WTC11 (cell line): ENCODE measurements at regions not wholly inside any gene's neighbourhood (a gene's known extent, or its start where the extent isn't known, plus 50 kb on each side); places are given as distances from the start of the nearest gene placed in this dataset.

ENCODE experiments used
- ATAC-seq: fragments of 200-7000 bp; cut with Tn5 transposase; 2 replicates; pipeline ENCODE4 v1.10.0; 2021; ENCODE audit warnings: mild to moderate bottlenecking, moderate library complexity
- CTCF ChIA-PET: fragments of 300-600 bp; sonication (Branson Sonifier 250); formaldehyde crosslinking; loops from one replicate; lab custom pipeline; 2021; ENCODE audit warnings: antibody characterized with exemption; lab: Charles Lee
- POLR2A ChIA-PET: fragments of 350-600 bp; sonication (Branson Sonifier 250); formaldehyde crosslinking; loops from one replicate; lab custom pipeline; 2021; ENCODE audit warnings: antibody characterized with exemption; lab: Charles Lee
- DNase-seq: peaks from one replicate; pipeline ENCODE4 v3.0.0; 2021; ENCODE audit warnings: low spot score
- H3K27ac Mint-ChIP-seq: 2 replicates; pipeline ENCODE4 v1.8.0; 2021; ENCODE audit warnings: mixed read lengths
- H3K27me3 Mint-ChIP-seq: 2 replicates; pipeline ENCODE4 v1.8.0; 2021; ENCODE audit warnings: low read depth, mild to moderate bottlenecking, moderate library complexity, mixed read lengths
- H3K36me3 Mint-ChIP-seq: 2 replicates; pipeline ENCODE4 v1.8.0; 2021; ENCODE audit warnings: mixed read lengths
- H3K4me1 Mint-ChIP-seq: 2 replicates; pipeline ENCODE4 v1.8.0; 2022; ENCODE audit warnings: mixed read lengths
- H3K4me3 Mint-ChIP-seq: 2 replicates; pipeline ENCODE4 v1.8.0; 2021; ENCODE audit warnings: mild to moderate bottlenecking, moderate library complexity, mixed read lengths
- H3K9me3 Mint-ChIP-seq: 2 replicates; pipeline ENCODE4 v1.8.0; 2021; ENCODE audit warnings: mixed read lengths
- CREM ChIP-seq: sonication (generic); formaldehyde crosslinking; IDR thresholded peaks from 2 replicates; pipeline ENCODE4 v1.8.1; 2022; ENCODE audit warnings: mild to moderate bottlenecking, missing genetic modification reagents, moderate library complexity
- ESRRA ChIP-seq: sonication (generic); formaldehyde crosslinking; IDR thresholded peaks from 2 replicates; pipeline ENCODE4 v1.8.1; 2022; ENCODE audit warnings: mild to moderate bottlenecking, missing genetic modification reagents, borderline replicate concordance
- ETV6 ChIP-seq: sonication (generic); formaldehyde crosslinking; IDR thresholded peaks from 2 replicates; pipeline ENCODE4 v1.8.1; 2022; ENCODE audit warnings: mild to moderate bottlenecking, missing genetic modification reagents
- FOXJ3 ChIP-seq: sonication (generic); formaldehyde crosslinking; IDR thresholded peaks from 2 replicates; pipeline ENCODE4 v1.9.0; 2021; ENCODE audit warnings: missing genetic modification reagents, mild to moderate bottlenecking, borderline replicate concordance
- JUN ChIP-seq: sonication (generic); formaldehyde crosslinking; IDR thresholded peaks from 2 replicates; pipeline ENCODE4 v1.8.0; 2023; ENCODE audit warnings: mild to moderate bottlenecking, missing genetic modification reagents
- RORB ChIP-seq: fragments of 250-450 bp; sonication (Bioruptor Pico); IDR thresholded peaks from 2 replicates; pipeline ENCODE4 v1.9.0; 2021; ENCODE audit warnings: mild to moderate bottlenecking
- SMAD3 ChIP-seq: sonication (generic); formaldehyde crosslinking; IDR thresholded peaks from 2 replicates; pipeline ENCODE4 v1.8.0; 2022; ENCODE audit warnings: missing genetic modification reagents, mild to moderate bottlenecking, borderline replicate concordance
- SMAD4 ChIP-seq: sonication (generic); formaldehyde crosslinking; IDR thresholded peaks from 2 replicates; pipeline ENCODE4 v1.8.0; 2022; ENCODE audit warnings: mild to moderate bottlenecking, missing genetic modification reagents
- SP1 ChIP-seq: sonication (generic); formaldehyde crosslinking; conservative IDR thresholded peaks from 2 replicates; pipeline ENCODE4 v1.8.1; 2022; ENCODE audit warnings: missing genetic modification reagents
- ZBTB21 ChIP-seq: sonication (generic); formaldehyde crosslinking; IDR thresholded peaks from 2 replicates; pipeline ENCODE4 v1.8.1; 2023; ENCODE audit warnings: mild to moderate bottlenecking, missing genetic modification reagents, borderline replicate concordance
- ZNF416 ChIP-seq: fragments of 250-450 bp; sonication (Bioruptor Pico); IDR thresholded peaks from 2 replicates; pipeline ENCODE4 v1.9.0; 2021; ENCODE audit warnings: mild to moderate bottlenecking, inconsistent platforms
- TF ChIP-seq, protein P1 (sequence below): sonication (generic); formaldehyde crosslinking; IDR thresholded peaks from 2 replicates; pipeline ENCODE4 v1.8.0; 2023; ENCODE audit warnings: missing genetic modification reagents, mild to moderate bottlenecking, borderline replicate concordance
- TF ChIP-seq, protein P2 (sequence below): sonication (generic); formaldehyde crosslinking; IDR thresholded peaks from 2 replicates; pipeline ENCODE4 v1.8.0; 2022; ENCODE audit warnings: mild to moderate bottlenecking, missing genetic modification reagents
- TF ChIP-seq, protein P3 (sequence below): sonication (generic); formaldehyde crosslinking; IDR thresholded peaks from 2 replicates; pipeline ENCODE4 v1.8.1; 2022; ENCODE audit warnings: missing genetic modification reagents, borderline replicate concordance
- TF ChIP-seq, protein P4 (sequence below): sonication (generic); formaldehyde crosslinking; conservative IDR thresholded peaks from 2 replicates; pipeline ENCODE4 v1.8.1; 2022; ENCODE audit warnings: mild to moderate bottlenecking, missing genetic modification reagents
- TF ChIP-seq, protein P5 (sequence below): sonication (generic); formaldehyde crosslinking; IDR thresholded peaks from 2 replicates; pipeline ENCODE4 v1.8.1; 2023; ENCODE audit warnings: mild to moderate bottlenecking, missing genetic modification reagents, borderline replicate concordance
- TF ChIP-seq, protein P6 (sequence below): fragments of 250-450 bp; sonication (Bioruptor Pico); IDR thresholded peaks from 2 replicates; pipeline ENCODE4 v1.9.0; 2021; ENCODE audit warnings: mild to moderate bottlenecking
- TF ChIP-seq, protein P7 (sequence below): fragments of 250-450 bp; sonication (Bioruptor Pico); IDR thresholded peaks from 2 replicates; pipeline ENCODE4 v1.9.0; 2021; ENCODE audit warnings: moderate library complexity, mild to moderate bottlenecking, inconsistent platforms, borderline replicate concordance
- TF ChIP-seq, protein P8 (sequence below): sonication (generic); formaldehyde crosslinking; IDR thresholded peaks from 2 replicates; pipeline ENCODE4 v1.8.1; 2022; ENCODE audit warnings: low read depth, missing genetic modification reagents, borderline replicate concordance

DNA sequence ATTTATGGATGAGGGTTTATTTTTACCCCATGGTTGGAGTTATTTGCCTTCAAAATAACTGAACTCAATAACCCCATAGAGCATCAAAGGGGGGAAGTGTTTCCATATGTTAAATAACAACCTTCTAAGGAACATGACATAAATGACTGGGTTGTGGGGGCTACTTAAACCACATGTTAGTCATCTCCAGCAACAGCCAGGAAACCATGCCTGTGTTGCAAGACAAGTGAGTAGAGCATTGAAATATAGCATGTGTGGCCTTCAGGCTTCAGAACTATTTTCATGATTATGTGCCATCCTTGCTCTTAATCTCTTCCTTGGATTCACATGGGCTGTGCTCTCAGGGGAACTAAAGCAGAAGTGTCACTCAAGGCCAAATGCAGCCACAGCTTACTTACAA is 431.2 kb downstream of the AGTPBP1 start:
- Mint-ChIP-seq H3K4me1 (no peaks in the 10 kb centered on the region), H3K9me3 (peaks cover 44% of the 10 kb centered on the region), H3K27ac (no peak overlapping the region), H3K36me3 (peaks cover 7% of the 10 kb centered on the region), H3K27me3 (no peaks in the 10 kb centered on the region), H3K4me3 (no peak overlapping the region)
- ATAC-seq (no peak), DNase-seq (no peak)
- CTCF ChIA-PET = interaction anchor here (0.8 kb wide), 1 partner anchor 642 kb away, joined by 3 read pairs; no protein-coding TSS in a partner anchor
- POLR2A ChIA-PET = no interaction called here
- TF ChIP-seq CREM (CRISPR knock-in tag) = no peak
- no peak for TF ChIP-seq SP1 (CRISPR knock-in tag)
- TF ChIP-seq, protein P1, sequence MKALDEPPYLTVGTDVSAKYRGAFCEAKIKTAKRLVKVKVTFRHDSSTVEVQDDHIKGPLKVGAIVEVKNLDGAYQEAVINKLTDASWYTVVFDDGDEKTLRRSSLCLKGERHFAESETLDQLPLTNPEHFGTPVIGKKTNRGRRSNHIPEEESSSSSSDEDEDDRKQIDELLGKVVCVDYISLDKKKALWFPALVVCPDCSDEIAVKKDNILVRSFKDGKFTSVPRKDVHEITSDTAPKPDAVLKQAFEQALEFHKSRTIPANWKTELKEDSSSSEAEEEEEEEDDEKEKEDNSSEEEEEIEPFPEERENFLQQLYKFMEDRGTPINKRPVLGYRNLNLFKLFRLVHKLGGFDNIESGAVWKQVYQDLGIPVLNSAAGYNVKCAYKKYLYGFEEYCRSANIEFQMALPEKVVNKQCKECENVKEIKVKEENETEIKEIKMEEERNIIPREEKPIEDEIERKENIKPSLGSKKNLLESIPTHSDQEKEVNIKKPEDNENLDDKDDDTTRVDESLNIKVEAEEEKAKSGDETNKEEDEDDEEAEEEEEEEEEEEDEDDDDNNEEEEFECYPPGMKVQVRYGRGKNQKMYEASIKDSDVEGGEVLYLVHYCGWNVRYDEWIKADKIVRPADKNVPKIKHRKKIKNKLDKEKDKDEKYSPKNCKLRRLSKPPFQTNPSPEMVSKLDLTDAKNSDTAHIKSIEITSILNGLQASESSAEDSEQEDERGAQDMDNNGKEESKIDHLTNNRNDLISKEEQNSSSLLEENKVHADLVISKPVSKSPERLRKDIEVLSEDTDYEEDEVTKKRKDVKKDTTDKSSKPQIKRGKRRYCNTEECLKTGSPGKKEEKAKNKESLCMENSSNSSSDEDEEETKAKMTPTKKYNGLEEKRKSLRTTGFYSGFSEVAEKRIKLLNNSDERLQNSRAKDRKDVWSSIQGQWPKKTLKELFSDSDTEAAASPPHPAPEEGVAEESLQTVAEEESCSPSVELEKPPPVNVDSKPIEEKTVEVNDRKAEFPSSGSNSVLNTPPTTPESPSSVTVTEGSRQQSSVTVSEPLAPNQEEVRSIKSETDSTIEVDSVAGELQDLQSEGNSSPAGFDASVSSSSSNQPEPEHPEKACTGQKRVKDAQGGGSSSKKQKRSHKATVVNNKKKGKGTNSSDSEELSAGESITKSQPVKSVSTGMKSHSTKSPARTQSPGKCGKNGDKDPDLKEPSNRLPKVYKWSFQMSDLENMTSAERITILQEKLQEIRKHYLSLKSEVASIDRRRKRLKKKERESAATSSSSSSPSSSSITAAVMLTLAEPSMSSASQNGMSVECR (CRISPR knock-in tag) = no peak
- TF ChIP-seq FOXJ3 (CRISPR knock-in tag) = no peak
- TF ChIP-seq, protein P2, sequence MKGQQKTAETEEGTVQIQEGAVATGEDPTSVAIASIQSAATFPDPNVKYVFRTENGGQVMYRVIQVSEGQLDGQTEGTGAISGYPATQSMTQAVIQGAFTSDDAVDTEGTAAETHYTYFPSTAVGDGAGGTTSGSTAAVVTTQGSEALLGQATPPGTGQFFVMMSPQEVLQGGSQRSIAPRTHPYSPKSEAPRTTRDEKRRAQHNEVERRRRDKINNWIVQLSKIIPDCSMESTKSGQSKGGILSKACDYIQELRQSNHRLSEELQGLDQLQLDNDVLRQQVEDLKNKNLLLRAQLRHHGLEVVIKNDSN (CRISPR knock-in tag) = no peak
- TF ChIP-seq ZNF416 (CRISPR knock-in tag) = no peak
- TF ChIP-seq JUN (CRISPR knock-in tag) = no peak
- TF ChIP-seq, protein P3, sequence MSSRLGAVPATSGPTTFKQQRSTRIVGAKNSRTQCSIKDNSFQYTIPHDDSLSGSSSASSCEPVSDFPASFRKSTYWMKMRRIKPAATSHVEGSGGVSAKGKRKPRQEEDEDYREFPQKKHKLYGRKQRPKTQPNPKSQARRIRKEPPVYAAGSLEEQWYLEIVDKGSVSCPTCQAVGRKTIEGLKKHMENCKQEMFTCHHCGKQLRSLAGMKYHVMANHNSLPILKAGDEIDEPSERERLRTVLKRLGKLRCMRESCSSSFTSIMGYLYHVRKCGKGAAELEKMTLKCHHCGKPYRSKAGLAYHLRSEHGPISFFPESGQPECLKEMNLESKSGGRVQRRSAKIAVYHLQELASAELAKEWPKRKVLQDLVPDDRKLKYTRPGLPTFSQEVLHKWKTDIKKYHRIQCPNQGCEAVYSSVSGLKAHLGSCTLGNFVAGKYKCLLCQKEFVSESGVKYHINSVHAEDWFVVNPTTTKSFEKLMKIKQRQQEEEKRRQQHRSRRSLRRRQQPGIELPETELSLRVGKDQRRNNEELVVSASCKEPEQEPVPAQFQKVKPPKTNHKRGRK (CRISPR knock-in tag) = no peak
- TF ChIP-seq SMAD3 (CRISPR knock-in tag) = no peak
- TF ChIP-seq, protein P4, sequence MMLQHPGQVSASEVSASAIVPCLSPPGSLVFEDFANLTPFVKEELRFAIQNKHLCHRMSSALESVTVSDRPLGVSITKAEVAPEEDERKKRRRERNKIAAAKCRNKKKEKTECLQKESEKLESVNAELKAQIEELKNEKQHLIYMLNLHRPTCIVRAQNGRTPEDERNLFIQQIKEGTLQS = no peak
- TF ChIP-seq RORB (CRISPR knock-in tag) = no peak
- TF ChIP-seq, protein P5, sequence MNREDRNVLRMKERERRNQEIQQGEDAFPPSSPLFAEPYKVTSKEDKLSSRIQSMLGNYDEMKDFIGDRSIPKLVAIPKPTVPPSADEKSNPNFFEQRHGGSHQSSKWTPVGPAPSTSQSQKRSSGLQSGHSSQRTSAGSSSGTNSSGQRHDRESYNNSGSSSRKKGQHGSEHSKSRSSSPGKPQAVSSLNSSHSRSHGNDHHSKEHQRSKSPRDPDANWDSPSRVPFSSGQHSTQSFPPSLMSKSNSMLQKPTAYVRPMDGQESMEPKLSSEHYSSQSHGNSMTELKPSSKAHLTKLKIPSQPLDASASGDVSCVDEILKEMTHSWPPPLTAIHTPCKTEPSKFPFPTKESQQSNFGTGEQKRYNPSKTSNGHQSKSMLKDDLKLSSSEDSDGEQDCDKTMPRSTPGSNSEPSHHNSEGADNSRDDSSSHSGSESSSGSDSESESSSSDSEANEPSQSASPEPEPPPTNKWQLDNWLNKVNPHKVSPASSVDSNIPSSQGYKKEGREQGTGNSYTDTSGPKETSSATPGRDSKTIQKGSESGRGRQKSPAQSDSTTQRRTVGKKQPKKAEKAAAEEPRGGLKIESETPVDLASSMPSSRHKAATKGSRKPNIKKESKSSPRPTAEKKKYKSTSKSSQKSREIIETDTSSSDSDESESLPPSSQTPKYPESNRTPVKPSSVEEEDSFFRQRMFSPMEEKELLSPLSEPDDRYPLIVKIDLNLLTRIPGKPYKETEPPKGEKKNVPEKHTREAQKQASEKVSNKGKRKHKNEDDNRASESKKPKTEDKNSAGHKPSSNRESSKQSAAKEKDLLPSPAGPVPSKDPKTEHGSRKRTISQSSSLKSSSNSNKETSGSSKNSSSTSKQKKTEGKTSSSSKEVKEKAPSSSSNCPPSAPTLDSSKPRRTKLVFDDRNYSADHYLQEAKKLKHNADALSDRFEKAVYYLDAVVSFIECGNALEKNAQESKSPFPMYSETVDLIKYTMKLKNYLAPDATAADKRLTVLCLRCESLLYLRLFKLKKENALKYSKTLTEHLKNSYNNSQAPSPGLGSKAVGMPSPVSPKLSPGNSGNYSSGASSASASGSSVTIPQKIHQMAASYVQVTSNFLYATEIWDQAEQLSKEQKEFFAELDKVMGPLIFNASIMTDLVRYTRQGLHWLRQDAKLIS = no peak
- TF ChIP-seq ZBTB21 (CRISPR knock-in tag) = no peak
- TF ChIP-seq, protein P6, sequence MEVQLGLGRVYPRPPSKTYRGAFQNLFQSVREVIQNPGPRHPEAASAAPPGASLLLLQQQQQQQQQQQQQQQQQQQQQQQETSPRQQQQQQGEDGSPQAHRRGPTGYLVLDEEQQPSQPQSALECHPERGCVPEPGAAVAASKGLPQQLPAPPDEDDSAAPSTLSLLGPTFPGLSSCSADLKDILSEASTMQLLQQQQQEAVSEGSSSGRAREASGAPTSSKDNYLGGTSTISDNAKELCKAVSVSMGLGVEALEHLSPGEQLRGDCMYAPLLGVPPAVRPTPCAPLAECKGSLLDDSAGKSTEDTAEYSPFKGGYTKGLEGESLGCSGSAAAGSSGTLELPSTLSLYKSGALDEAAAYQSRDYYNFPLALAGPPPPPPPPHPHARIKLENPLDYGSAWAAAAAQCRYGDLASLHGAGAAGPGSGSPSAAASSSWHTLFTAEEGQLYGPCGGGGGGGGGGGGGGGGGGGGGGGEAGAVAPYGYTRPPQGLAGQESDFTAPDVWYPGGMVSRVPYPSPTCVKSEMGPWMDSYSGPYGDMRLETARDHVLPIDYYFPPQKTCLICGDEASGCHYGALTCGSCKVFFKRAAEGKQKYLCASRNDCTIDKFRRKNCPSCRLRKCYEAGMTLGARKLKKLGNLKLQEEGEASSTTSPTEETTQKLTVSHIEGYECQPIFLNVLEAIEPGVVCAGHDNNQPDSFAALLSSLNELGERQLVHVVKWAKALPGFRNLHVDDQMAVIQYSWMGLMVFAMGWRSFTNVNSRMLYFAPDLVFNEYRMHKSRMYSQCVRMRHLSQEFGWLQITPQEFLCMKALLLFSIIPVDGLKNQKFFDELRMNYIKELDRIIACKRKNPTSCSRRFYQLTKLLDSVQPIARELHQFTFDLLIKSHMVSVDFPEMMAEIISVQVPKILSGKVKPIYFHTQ = no peak
- no peak for TF ChIP-seq ESRRA (CRISPR knock-in tag)
- TF ChIP-seq, protein P7, sequence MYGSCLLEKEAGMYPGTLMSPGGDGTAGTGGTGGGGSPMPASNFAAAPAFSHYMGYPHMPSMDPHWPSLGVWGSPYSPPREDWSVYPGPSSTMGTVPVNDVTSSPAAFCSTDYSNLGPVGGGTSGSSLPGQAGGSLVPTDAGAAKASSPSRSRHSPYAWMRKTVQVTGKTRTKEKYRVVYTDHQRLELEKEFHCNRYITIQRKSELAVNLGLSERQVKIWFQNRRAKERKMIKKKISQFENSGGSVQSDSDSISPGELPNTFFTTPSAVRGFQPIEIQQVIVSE (CRISPR knock-in tag) = no peak
- TF ChIP-seq, protein P8, sequence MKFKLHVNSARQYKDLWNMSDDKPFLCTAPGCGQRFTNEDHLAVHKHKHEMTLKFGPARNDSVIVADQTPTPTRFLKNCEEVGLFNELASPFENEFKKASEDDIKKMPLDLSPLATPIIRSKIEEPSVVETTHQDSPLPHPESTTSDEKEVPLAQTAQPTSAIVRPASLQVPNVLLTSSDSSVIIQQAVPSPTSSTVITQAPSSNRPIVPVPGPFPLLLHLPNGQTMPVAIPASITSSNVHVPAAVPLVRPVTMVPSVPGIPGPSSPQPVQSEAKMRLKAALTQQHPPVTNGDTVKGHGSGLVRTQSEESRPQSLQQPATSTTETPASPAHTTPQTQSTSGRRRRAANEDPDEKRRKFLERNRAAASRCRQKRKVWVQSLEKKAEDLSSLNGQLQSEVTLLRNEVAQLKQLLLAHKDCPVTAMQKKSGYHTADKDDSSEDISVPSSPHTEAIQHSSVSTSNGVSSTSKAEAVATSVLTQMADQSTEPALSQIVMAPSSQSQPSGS (CRISPR knock-in tag) = no peak
- TF ChIP-seq ETV6 (CRISPR knock-in tag) = no peak
- TF ChIP-seq SMAD4 (CRISPR knock-in tag) = no peak
